Spleen (tissue), 11 donors: ENCODE measurements at regions not wholly inside any gene's neighbourhood (a gene's known extent, or its start where the extent isn't known, plus 50 kb on each side); places are given as distances from the start of the nearest gene placed in this dataset.

Experiments used
- DNase-seq: peaks from one replicate; pipeline ENCODE4 v3.0.0-alpha.2; 2020
- H3K27ac ChIP-seq, 8 donors: fragments of 200-600 bp; sonication (generic) in 7 of 8; 1 replicate in 4 of 8; 2 replicates in 4 of 8; pipeline versions ENCODE4 v1.5.0 to v1.8.0; 2016 to 2021; ENCODE audit warnings: inconsistent platforms in 4 of 8, mild to moderate bottlenecking in 4 of 8, moderate library complexity in 1 of 8
- H3K27me3 ChIP-seq, 7 donors: fragments of 200-600 bp; sonication (generic) in 6 of 7; replicated peaks in 1 of 7; 1 replicate in 4 of 7; 2 replicates in 3 of 7; pipeline versions ENCODE4 v1.5.0 to v1.8.0; 2016 to 2021; ENCODE audit warnings: inconsistent platforms in 3 of 7, mild to moderate bottlenecking in 1 of 7
- H3K36me3 ChIP-seq, 6 donors: fragments of 200-600 bp; sonication (generic) in 5 of 6; 1 replicate in 4 of 6; 2 replicates in 2 of 6; pipeline versions ENCODE4 v1.5.0 to v1.8.0; 2016 to 2021; ENCODE audit warnings: inconsistent platforms in 2 of 6
- H3K4me1 ChIP-seq, 6 donors: fragments of 200-600 bp; sonication (generic) in 5 of 6; 1 replicate in 3 of 6; 2 replicates in 3 of 6; pipeline versions ENCODE4 v1.5.0 to v1.8.0; 2016 to 2021; ENCODE audit warnings: inconsistent platforms in 3 of 6
- H3K4me3 ChIP-seq, 8 donors: fragments of 200-600 bp; sonication (generic) in 7 of 8; 1 replicate in 4 of 8; 2 replicates in 4 of 8; pipeline versions ENCODE4 v1.5.0 to v1.8.0; 2016 to 2021; ENCODE audit warnings: inconsistent platforms in 4 of 8, mild to moderate bottlenecking in 4 of 8, moderate library complexity in 2 of 8
- H3K9me3 ChIP-seq, 8 donors: fragments of 200-600 bp; sonication (generic) in 7 of 8; 1 replicate in 4 of 8; 2 replicates in 4 of 8; pipeline versions ENCODE4 v1.5.0 to v1.8.0; 2016 to 2021; ENCODE audit warnings: inconsistent platforms in 4 of 8
- CTCF ChIP-seq, 11 experiments: fragments of 200-600 bp in 7 of 11; fragments of 450-650 bp in 4 of 11; sonication (generic) in 4 of 11; IDR thresholded peaks in 8 of 11; conservative IDR thresholded peaks in 3 of 11; 1 replicate in 7 of 11; 2 replicates in 4 of 11; pipeline versions ENCODE4 v1.4.0 to v1.8.0; 2016 to 2021; ENCODE audit warnings: antibody characterized with exemption in 11 of 11, inconsistent platforms in 4 of 11, mild to moderate bottlenecking in 1 of 11
- POLR2A ChIP-seq, 3 donors: fragments of 450-650 bp; IDR thresholded peaks; one replicate each; pipeline ENCODE4 v1.5.1; 2017; ENCODE audit warnings: antibody characterized with exemption in 3 of 3, mild to moderate bottlenecking in 1 of 3
- POLR2AphosphoS5 ChIP-seq, 3 donors: sonication (generic); formaldehyde crosslinking; IDR thresholded peaks; one replicate each; pipeline ENCODE4 v1.5.1; 2017; ENCODE audit warnings: antibody characterized with exemption in 3 of 3
- WGBS, 5 donors: extraction: QIAGEN DNeasy Blood & Tissue Kit in 3 of 5; methylation state at CpG; one replicate each; pipeline versions ENCODE4 v1.1.5 to v1.1.7; 2013 to 2018; 5-methylcytosine and 5-hydroxymethylcytosine counted together
- intact Hi-C: fragments of 100-400 bp; cut with DNase I; formaldehyde crosslinking; loops from one replicate; pipeline ENCODE4 v1.15.0; 2023; ENCODE audit warnings: low total_unique reads
- donor health status: healthy with polysubstance abuse.
- donor health status: DM: no; HTN: no; CAD: no; lungs with moderate emphysema.
- donor health status: DM: no; HTN: no; CAD: no.
- donor health status: Bipolar disorder and iron deficiency.
- donor health status: healthy.
- donor health status: DM: no; HTN: no; CAD: no.
- donor health status: DM: yes; HTN: yes; CAD: no.

GRCh38 chr2:59921743-59922142 is 631.7 kb downstream of the BCL11A start:
- Histone ChIP-seq H3K4me1 (no peaks in the 10 kb centered on the region), H3K27ac (no peak overlapping the region), H3K36me3 (no peaks in the 10 kb centered on the region), H3K9me3 (no peaks in the 10 kb centered on the region), H3K27me3 (no peaks in the 10 kb centered on the region), H3K4me3 (no peak overlapping the region)
- TF ChIP-seq POLR2AphosphoS5 (IDR thresholded peaks at IDR 0.05) (no peak), CTCF (IDR thresholded peaks at IDR 0.05 in 8 of 11, conservative IDR thresholded peaks at IDR 0.05 in 3 of 11) (no peak), POLR2A (IDR thresholded peaks at IDR 0.05) (no peak)
- intact Hi-C loops = no loop called here
- no peak for DNase-seq
- 92 to 95% (median 92%) methylated on average over 4 of the region's 4 CpGs for whole genome bisulfite sequencing, 5 donors

GRCh38 chr2:59920961-59921360 is 632.5 kb downstream of the BCL11A start:
- Histone ChIP-seq H3K36me3 (no peaks in the 10 kb centered on the region), H3K4me3 (no peak overlapping the region), H3K27me3 (no peaks in the 10 kb centered on the region), H3K27ac (no peak overlapping the region), H3K4me1 (no peaks in the 10 kb centered on the region), H3K9me3 (no peaks in the 10 kb centered on the region)
- no peak for TF ChIP-seq CTCF (IDR thresholded peaks at IDR 0.05 in 8 of 11, conservative IDR thresholded peaks at IDR 0.05 in 3 of 11)
- no peak for DNase-seq
- intact Hi-C loops = no loop called here
- 75 to 85% (median 79%) methylated on average over 4 of the region's 4 CpGs for WGBS, 5 donors

GRCh38 chr2:59920307-59920706 is 633.1 kb downstream of the BCL11A start:
- DNase-seq = no peak
- Histone ChIP-seq H3K9me3 (no peaks in the 10 kb centered on the region), H3K4me1 (no peaks in the 10 kb centered on the region), H3K36me3 (no peaks in the 10 kb centered on the region), H3K4me3 (no peak overlapping the region), H3K27me3 (no peaks in the 10 kb centered on the region), H3K27ac (no peak overlapping the region)
- no peak for TF ChIP-seq POLR2A (IDR thresholded peaks at IDR 0.05)
- TF ChIP-seq CTCF (IDR thresholded peaks at IDR 0.05 in 8 of 11, conservative IDR thresholded peaks at IDR 0.05 in 3 of 11) = no peak
- TF ChIP-seq POLR2AphosphoS5 (IDR thresholded peaks at IDR 0.05) = no peak
- WGBS, 5 donors = 48 to 60% (median 54%) methylated on average over 4 of the region's 4 CpGs
- intact Hi-C loops = no loop called here

- no peak overlapping the region for H3K4me3 ChIP-seq
- no peaks in the 10 kb centered on the region for H3K9me3 ChIP-seq
- intact Hi-C loops = no loop called here
- WGBS, 5 donors = 58 to 76% (median 65%) methylated on average over 1 of the region's 1 CpG
- H3K27me3 ChIP-seq = no peaks in the 10 kb centered on the region
- no peak for DNase-seq
- no peaks in the 10 kb centered on the region for H3K36me3 ChIP-seq
- TF ChIP-seq CTCF (IDR thresholded peaks at IDR 0.05 in 8 of 11, conservative IDR thresholded peaks at IDR 0.05 in 3 of 11) = no peak
- no peak for TF ChIP-seq POLR2A (IDR thresholded peaks at IDR 0.05)
- TF ChIP-seq POLR2AphosphoS5 (IDR thresholded peaks at IDR 0.05) = no peak
- H3K4me1 ChIP-seq = no peaks in the 10 kb centered on the region
- H3K27ac ChIP-seq = no peak overlapping the region
These were observed 633.9 kb downstream of the BCL11A start for GRCh38 chr2:59919579-59919978.
